A673 (cell line): ENCODE measurements at regions not wholly inside any gene's neighbourhood (a gene's known extent, or its start where the extent isn't known, plus 50 kb on each side); places are given as distances from the start of the nearest gene placed in this dataset.

Experiments used
- CTCF ChIP-seq: fragments of 300-800, 200-600 bp; sonication (generic); conservative IDR thresholded peaks from 2 replicates; pipeline ENCODE4 v1.5.1; 2017; ENCODE audit warnings: low read depth, mild to moderate bottlenecking, antibody characterized with exemption, low read length, moderate library complexity, mixed read lengths
- EZH2 ChIP-seq: fragments of 200-600 bp; sonication (generic); IDR thresholded peaks from 2 replicates; pipeline ENCODE4 v1.6.1; 2017; ENCODE audit warnings: borderline replicate concordance, low read depth, mild to moderate bottlenecking, mixed read lengths, antibody characterized with exemption, low read length; ENCODE audit not compliant: poor library complexity, severe bottlenecking

DNA sequence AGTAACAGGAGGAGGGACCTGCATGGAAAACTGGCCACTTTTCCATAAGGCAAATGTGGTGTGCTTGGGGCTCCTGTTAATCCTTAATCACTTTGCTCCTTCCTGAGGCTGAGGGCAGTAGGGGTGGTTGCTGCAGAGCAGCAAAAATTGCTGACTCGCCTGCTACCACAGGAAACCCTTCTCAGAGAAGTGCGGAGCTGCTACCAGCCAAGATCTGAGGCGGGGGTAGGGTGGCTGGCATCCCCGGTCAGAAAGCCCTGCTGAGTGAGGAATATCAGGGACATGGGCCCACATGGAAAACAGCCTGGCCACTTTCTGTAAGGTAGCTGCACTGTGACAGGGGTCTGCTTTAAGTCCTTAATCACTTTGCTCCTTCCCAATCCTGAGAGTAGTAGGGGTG, 192.4 kb upstream of the GHR start:
- TF ChIP-seq CTCF (no peak), EZH2 (no peak)
